SK-N-SH treated with all-trans-retinoic acid at 6 μM for 48 hours (cell line): ENCODE measurements at regions not wholly inside any gene's neighbourhood (a gene's known extent, or its start where the extent isn't known, plus 50 kb on each side); places are given as distances from the start of the nearest gene placed in this dataset.

Source experiments
- ESRRG ChIP-seq: fragments of 250-450 bp; sonication (Bioruptor Pico); IDR thresholded peaks from 2 replicates; pipeline ENCODE4 v1.6.1; 2021; ENCODE audit warnings: mild to moderate bottlenecking
- OSR1 ChIP-seq: fragments of 250-450 bp; sonication (Bioruptor Pico); IDR thresholded peaks from 2 replicates; pipeline ENCODE4 v1.8.0; 2022; ENCODE audit warnings: moderate library complexity, mild to moderate bottlenecking, inconsistent platforms
- TCF4 ChIP-seq: fragments of 250-450 bp; sonication (Bioruptor Pico); IDR thresholded peaks from 2 replicates; pipeline ENCODE4 v1.8.0; 2021; ENCODE audit warnings: mild to moderate bottlenecking, moderate library complexity, borderline replicate concordance
- TOX ChIP-seq: fragments of 250-450 bp; sonication (Bioruptor Pico); IDR thresholded peaks from 2 replicates; pipeline ENCODE4 v1.8.0; 2021; ENCODE audit warnings: mild to moderate bottlenecking, moderate library complexity, borderline replicate concordance
- TF ChIP-seq, protein P1 (sequence below): fragments of 250-450 bp; sonication (Bioruptor Pico); IDR thresholded peaks from 2 replicates; pipeline ENCODE4 v1.8.0; 2020; ENCODE audit warnings: mild to moderate bottlenecking, moderate library complexity, borderline replicate concordance

DNA sequence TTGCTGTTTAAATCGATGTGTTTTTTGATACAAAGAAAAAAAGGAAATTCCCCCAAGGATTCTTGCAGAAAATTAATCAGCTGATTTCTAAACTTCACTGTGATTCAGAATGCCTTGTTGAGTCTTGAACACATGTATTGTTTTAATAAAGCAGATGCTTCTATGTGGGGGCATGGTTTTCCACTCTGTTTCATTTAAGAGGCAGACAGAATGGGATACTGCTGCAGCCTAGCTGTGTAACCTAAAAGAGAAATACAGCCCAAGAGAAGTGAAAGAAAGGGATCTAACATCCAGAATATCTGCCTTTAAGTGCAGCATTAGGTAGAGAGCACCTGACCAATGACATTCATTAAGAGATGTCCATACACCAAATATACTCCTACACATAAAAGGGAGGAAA is 365.1 kb upstream of the CCNH start:
- TF ChIP-seq OSR1 (no peak), ESRRG (CRISPR knock-in tag) (no peak), TOX (CRISPR knock-in tag) (no peak), TCF4 (CRISPR knock-in tag) (no peak)
- TF ChIP-seq, protein P1, sequence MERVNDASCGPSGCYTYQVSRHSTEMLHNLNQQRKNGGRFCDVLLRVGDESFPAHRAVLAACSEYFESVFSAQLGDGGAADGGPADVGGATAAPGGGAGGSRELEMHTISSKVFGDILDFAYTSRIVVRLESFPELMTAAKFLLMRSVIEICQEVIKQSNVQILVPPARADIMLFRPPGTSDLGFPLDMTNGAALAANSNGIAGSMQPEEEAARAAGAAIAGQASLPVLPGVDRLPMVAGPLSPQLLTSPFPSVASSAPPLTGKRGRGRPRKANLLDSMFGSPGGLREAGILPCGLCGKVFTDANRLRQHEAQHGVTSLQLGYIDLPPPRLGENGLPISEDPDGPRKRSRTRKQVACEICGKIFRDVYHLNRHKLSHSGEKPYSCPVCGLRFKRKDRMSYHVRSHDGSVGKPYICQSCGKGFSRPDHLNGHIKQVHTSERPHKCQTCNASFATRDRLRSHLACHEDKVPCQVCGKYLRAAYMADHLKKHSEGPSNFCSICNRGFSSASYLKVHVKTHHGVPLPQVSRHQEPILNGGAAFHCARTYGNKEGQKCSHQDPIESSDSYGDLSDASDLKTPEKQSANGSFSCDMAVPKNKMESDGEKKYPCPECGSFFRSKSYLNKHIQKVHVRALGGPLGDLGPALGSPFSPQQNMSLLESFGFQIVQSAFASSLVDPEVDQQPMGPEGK (CRISPR knock-in tag): no peak
